Heart left ventricle (tissue), 16 donors: ENCODE measurements at regions not wholly inside any gene's neighbourhood (a gene's known extent, or its start where the extent isn't known, plus 50 kb on each side); places are given as distances from the start of the nearest gene placed in this dataset.

ENCODE experiments used
- ATAC-seq, 4 donors: fragments of 200-7000 bp; cut with Tn5 transposase; one replicate each; pipeline ENCODE4 v1.9.1; 2020 to 2022; ENCODE audit warnings: moderate library complexity in 4 of 4, mild to moderate bottlenecking in 3 of 4, moderate number of reproducible peaks in 1 of 4
- DNase-seq, 5 donors: peaks; one replicate each; pipeline ENCODE4 v3.0.0-alpha.2; 2020
- H3K27ac ChIP-seq, 12 donors: fragments of 200-600 bp; sonication (generic) in 4 of 12; one replicate each; pipeline versions ENCODE4 v1.5.0 to v1.8.0; 2016 to 2022; ENCODE audit warnings: mild to moderate bottlenecking in 2 of 12
- H3K27me3 ChIP-seq, 9 donors: fragments of 200-600 bp; sonication (generic) in 2 of 9; one replicate each; pipeline versions ENCODE4 v1.5.1 to v1.8.0; 2016 to 2022; ENCODE audit warnings: mild to moderate bottlenecking in 3 of 9
- H3K36me3 ChIP-seq, 9 donors: fragments of 200-600 bp; sonication (generic) in 2 of 9; one replicate each; pipeline versions ENCODE4 v1.5.0 to v1.8.0; 2018 to 2022; ENCODE audit warnings: mild to moderate bottlenecking in 2 of 9
- H3K4me1 ChIP-seq, 12 donors: fragments of 200-600 bp; sonication (generic) in 4 of 12; one replicate each; pipeline versions ENCODE4 v1.5.0 to v1.8.0; 2016 to 2022; ENCODE audit warnings: mild to moderate bottlenecking in 3 of 12
- H3K4me3 ChIP-seq, 12 donors: fragments of 200-600 bp; sonication (generic) in 4 of 12; one replicate each; pipeline versions ENCODE4 v1.5.0 to v1.8.0; 2017 to 2022; ENCODE audit warnings: mild to moderate bottlenecking in 9 of 12, moderate library complexity in 4 of 12
- H3K9me3 ChIP-seq, 12 donors: fragments of 200-600 bp; sonication (generic) in 4 of 12; one replicate each; pipeline versions ENCODE4 v1.5.0 to v1.8.0; 2016 to 2022; ENCODE audit warnings: mild to moderate bottlenecking in 1 of 12
- CTCF ChIP-seq, 12 donors: fragments of 200-600 bp; sonication (generic) in 4 of 12; IDR thresholded peaks; one replicate each; pipeline versions ENCODE4 v1.5.0 to v1.8.0; 2018 to 2022; ENCODE audit warnings: antibody characterized with exemption in 12 of 12, mild to moderate bottlenecking in 5 of 12
- POLR2A ChIP-seq, 2 donors: fragments of 450-650 bp; IDR thresholded peaks; one replicate each; pipeline ENCODE4 v1.6.1; 2017; ENCODE audit warnings: antibody characterized with exemption in 2 of 2, mild to moderate bottlenecking in 2 of 2, moderate library complexity in 2 of 2
- WGBS, 4 donors: extraction: QIAGEN DNeasy Blood & Tissue Kit in 2 of 4; methylation state at CpG; one replicate each; pipeline versions ENCODE4 v1.1.5 to v1.1.7; 2013 to 2018; 5-methylcytosine and 5-hydroxymethylcytosine counted together
- intact Hi-C, 10 donors: fragments of 100-400 bp; cut with DNase I; formaldehyde crosslinking; loops; one replicate each; pipeline versions ENCODE4 v1.11.1 to v1.14.2; 2022
- donor health status: ischemic (EF 13 %, LVEDD 7.1; RV severe dilation, severe dysfunction).
- donor health status: healthy with polysubstance abuse.
- donor health status: DM: no; HTN: yes; CAD: no.
- donor health status: DM: no; HTN: no; CAD: no.
- donor health status: ischemic (EF 25% LVEDD 6.9; RV normal size, moderate dysfunction).
- donor health status: ischemic (EF 25% LVEDD 5.7; RV mildly dilated, moderate dysfunction).
- donor health status: healthy.
- donor health status: DM: yes; HTN: yes; CAD: no.
- donor health status: ischemic (EF 35%, LVEDD 5.7; RV mildly dilated, moderate dysfunction).
- donor health status: nonischemic (EF 11% LVEDD 7.7; RV severe dilation, severe dysfunction).
- donor health status: DM: yes; HTN: yes; CAD: no.
- donor health status: PGD.
- donor health status: ischemic (EF 29% LVEDD 5.4; RV normal size, mild dysfunction).
- donor health status: nonischemic (EF 23%, LVEDD 6.1; RV moderate dilation, normal function).

GRCh38 chr4:160180211-160180610 lies 1077.3 kb downstream of the RAPGEF2 start:
- no peaks in the 10 kb centered on the region for H3K36me3 ChIP-seq
- intact Hi-C loops = no loop called here
- no peak for ATAC-seq
- no peak overlapping the region for H3K4me3 ChIP-seq
- no peaks in the 10 kb centered on the region for H3K4me1 ChIP-seq
- no peak for DNase-seq
- no peak for TF ChIP-seq CTCF (IDR thresholded peaks at IDR 0.05)
- TF ChIP-seq POLR2A (IDR thresholded peaks at IDR 0.05) = no peak
- no peaks in the 10 kb centered on the region for H3K9me3 ChIP-seq
- 79 to 87% (median 83%) methylated on average over 2 of the region's 2 CpGs for WGBS, 4 donors
- no peak overlapping the region for H3K27ac ChIP-seq
- no peaks in the 10 kb centered on the region for H3K27me3 ChIP-seq

- no peak for ATAC-seq
- no peak for TF ChIP-seq CTCF (IDR thresholded peaks at IDR 0.05)
- TF ChIP-seq POLR2A (IDR thresholded peaks at IDR 0.05) = no peak
- Histone ChIP-seq H3K4me3 (no peak overlapping the region), H3K27me3 (no peaks in the 10 kb centered on the region), H3K9me3 (no peaks in the 10 kb centered on the region), H3K4me1 (no peaks in the 10 kb centered on the region), H3K27ac (no peak overlapping the region), H3K36me3 (no peaks in the 10 kb centered on the region)
- DNase-seq = no peak
- intact Hi-C loops = no loop called here
- WGBS, 4 donors = 76 to 85% (median 81%) methylated on average over 2 of the region's 2 CpGs
Observed at GRCh38 chr4:160182727-160183126, 1079.8 kb downstream of the RAPGEF2 start.

GRCh38 chr4:160184884-160185283 lies 1082.0 kb downstream of the RAPGEF2 start:
- no peaks in the 10 kb centered on the region for H3K27me3 ChIP-seq
- H3K9me3 ChIP-seq = no peaks in the 10 kb centered on the region
- no peak overlapping the region for H3K27ac ChIP-seq
- H3K4me1 ChIP-seq = no peaks in the 10 kb centered on the region
- H3K4me3 ChIP-seq = no peak overlapping the region
- ATAC-seq (no peak), DNase-seq (no peak)
- 82 to 88% (median 85%) methylated on average over 4 of the region's 4 CpGs for WGBS, 4 donors
- intact Hi-C loops = no loop called here
- H3K36me3 ChIP-seq = no peaks in the 10 kb centered on the region
- TF ChIP-seq POLR2A (IDR thresholded peaks at IDR 0.05) = no peak
- TF ChIP-seq CTCF (IDR thresholded peaks at IDR 0.05) = no peak

GRCh38 chr4:160193787-160194186 lies 1090.9 kb downstream of the RAPGEF2 start:
- Histone ChIP-seq H3K27me3 (no peaks in the 10 kb centered on the region), H3K4me3 (no peak overlapping the region), H3K9me3 (peaks cover 0 to 5% (median 0%) of the 10 kb centered on the region in 12 donors), H3K4me1 (no peaks in the 10 kb centered on the region), H3K36me3 (no peaks in the 10 kb centered on the region), H3K27ac (no peak overlapping the region)
- DNase-seq = no peak
- no peak for ATAC-seq
- WGBS, 4 donors = 76 to 84% (median 81%) methylated on average over 4 of the region's 4 CpGs
- intact Hi-C loops = no loop called here
- no peak for TF ChIP-seq CTCF (IDR thresholded peaks at IDR 0.05)
- TF ChIP-seq POLR2A (IDR thresholded peaks at IDR 0.05) = no peak
